ENCODE measurements at regions not wholly inside any gene's neighbourhood (a gene's known extent, or its start where the extent isn't known, plus 50 kb on each side); places are given as distances from the start of the nearest gene placed in this dataset.

- Histone ChIP-seq H3F3A (ENCODE audit: low read depth) (no peaks in the 10 kb centered on the region), H3K9ac (ENCODE audit: low read depth, low read length, poor library complexity, severe bottlenecking) (no peak overlapping the region), H3K4me3 (ENCODE audit: low read length, poor library complexity, severe bottlenecking) (no peak overlapping the region), H2AFZ (ENCODE audit: low read length) (no peak overlapping the region), H3K27me3 (ENCODE audit: insufficient read depth, low read length, poor library complexity, severe bottlenecking) (no peaks in the 10 kb centered on the region), H4K20me1 (ENCODE audit: insufficient read depth, low read length, poor library complexity, severe bottlenecking) (no peaks in the 10 kb centered on the region), H3K9me2 (replicated peaks; ENCODE audit: low read depth, low read length) (no peaks in the 10 kb centered on the region), H3K79me2 (ENCODE audit: insufficient read depth, low read length) (no peaks in the 10 kb centered on the region), H3K4me1 (ENCODE audit: insufficient read depth, low read length, poor library complexity, severe bottlenecking) (no peaks in the 10 kb centered on the region), H3K4me2 (ENCODE audit: low read depth, low read length, poor library complexity, severe bottlenecking) (no peak overlapping the region), H3K9me3 (ENCODE audit: insufficient read depth, low read depth, low read length) (no peaks in the 10 kb centered on the region; the same call in 1 of the 2 replicates), H3K36me3 (ENCODE audit: insufficient read depth, low read length) (no peaks in the 10 kb centered on the region)
- no peak for TF ChIP-seq CTCF (conservative IDR thresholded peaks at IDR 0.05; ENCODE audit: low read length)
- no peak for TF ChIP-seq EZH2phosphoT487 (IDR thresholded peaks at IDR 0.05; ENCODE audit: borderline replicate concordance)
Observed at GRCh38 chr17:33497623-33498022, 204.5 kb upstream of the ASIC2 start.

GRCh38 chr17:33498069-33498468 lies 205.0 kb upstream of the ASIC2 start:
- H3K9ac ChIP-seq (ENCODE audit: low read depth, low read length, poor library complexity, severe bottlenecking), result no peak overlapping the region
- no peaks in the 10 kb centered on the region for H3F3A ChIP-seq (ENCODE audit: low read depth)
- H3K9me2 ChIP-seq (replicated peaks; ENCODE audit: low read depth, low read length), result no peaks in the 10 kb centered on the region
- no peaks in the 10 kb centered on the region for H3K79me2 ChIP-seq (ENCODE audit: insufficient read depth, low read length)
- no peaks in the 10 kb centered on the region for H4K20me1 ChIP-seq (ENCODE audit: insufficient read depth, low read length, poor library complexity, severe bottlenecking)
- H3K4me2 ChIP-seq (ENCODE audit: low read depth, low read length, poor library complexity, severe bottlenecking), result no peak overlapping the region
- H3K4me1 ChIP-seq (ENCODE audit: insufficient read depth, low read length, poor library complexity, severe bottlenecking), result no peaks in the 10 kb centered on the region
- no peaks in the 10 kb centered on the region; the same call in 1 of the 2 replicates for H3K9me3 ChIP-seq (ENCODE audit: insufficient read depth, low read depth, low read length)
- TF ChIP-seq EZH2phosphoT487 (IDR thresholded peaks at IDR 0.05; ENCODE audit: borderline replicate concordance) (no peak), CTCF (conservative IDR thresholded peaks at IDR 0.05; ENCODE audit: low read length) (no peak)
- no peaks in the 10 kb centered on the region for H3K27me3 ChIP-seq (ENCODE audit: insufficient read depth, low read length, poor library complexity, severe bottlenecking)
- no peak overlapping the region for H3K4me3 ChIP-seq (ENCODE audit: low read length, poor library complexity, severe bottlenecking)
- no peaks in the 10 kb centered on the region for H3K36me3 ChIP-seq (ENCODE audit: insufficient read depth, low read length)
- H2AFZ ChIP-seq (ENCODE audit: low read length), result no peak overlapping the region

- no peaks in the 10 kb centered on the region; the same call in 1 of the 2 replicates for H3K9me3 ChIP-seq (ENCODE audit: insufficient read depth, low read depth, low read length)
- no peak overlapping the region for H3K4me3 ChIP-seq (ENCODE audit: low read length, poor library complexity, severe bottlenecking)
- H3K4me2 ChIP-seq (ENCODE audit: low read depth, low read length, poor library complexity, severe bottlenecking), result no peak overlapping the region
- no peaks in the 10 kb centered on the region for H3K79me2 ChIP-seq (ENCODE audit: insufficient read depth, low read length)
- no peak overlapping the region for H2AFZ ChIP-seq (ENCODE audit: low read length)
- no peaks in the 10 kb centered on the region for H3K4me1 ChIP-seq (ENCODE audit: insufficient read depth, low read length, poor library complexity, severe bottlenecking)
- no peaks in the 10 kb centered on the region for H3K9me2 ChIP-seq (replicated peaks; ENCODE audit: low read depth, low read length)
- H3F3A ChIP-seq (ENCODE audit: low read depth), result no peaks in the 10 kb centered on the region
- no peaks in the 10 kb centered on the region for H4K20me1 ChIP-seq (ENCODE audit: insufficient read depth, low read length, poor library complexity, severe bottlenecking)
- no peaks in the 10 kb centered on the region for H3K27me3 ChIP-seq (ENCODE audit: insufficient read depth, low read length, poor library complexity, severe bottlenecking)
- H3K9ac ChIP-seq (ENCODE audit: low read depth, low read length, poor library complexity, severe bottlenecking), result no peak overlapping the region
- no peaks in the 10 kb centered on the region for H3K36me3 ChIP-seq (ENCODE audit: insufficient read depth, low read length)
- TF ChIP-seq CTCF (conservative IDR thresholded peaks at IDR 0.05; ENCODE audit: low read length), result no peak
- TF ChIP-seq EZH2phosphoT487 (IDR thresholded peaks at IDR 0.05; ENCODE audit: borderline replicate concordance), result no peak
Observed at GRCh38 chr17:33499040-33499439, 205.9 kb upstream of the ASIC2 start.

All from Loucy (cell line).